ENCODE measurements at regions not wholly inside any gene's neighbourhood (a gene's known extent, or its start where the extent isn't known, plus 50 kb on each side); places are given as distances from the start of the nearest gene placed in this dataset.

- DNase-seq (no peak), ATAC-seq (no peak)
- 71 to 84% (median 76%) methylated on average over 2 of the region's 2 CpGs for WGBS, 3 donors
- TF ChIP-seq CTCF (IDR thresholded peaks at IDR 0.05): no peak
- intact Hi-C loops (cut with DNase I): no loop called here
- Histone ChIP-seq H3K9me3 (no peaks in the 10 kb centered on the region), H3K4me3 (no peak overlapping the region), H3K36me3 (ENCODE audit: insufficient read depth in 1 of 2, low read depth in 1 of 2) (no peaks in the 10 kb centered on the region), H3K27me3 (ENCODE audit: insufficient read depth in 3 of 3, low read length in 2 of 3) (no peaks in the 10 kb centered on the region), H3K27ac (no peak overlapping the region), H3K4me1 (no peaks in the 10 kb centered on the region)
Measured at GRCh38 chr6:93789532-93789931, 370.2 kb upstream of the EPHA7 start.

GRCh38 chr6:93787841-93788240, 368.5 kb upstream of the EPHA7 start:
- no peak for TF ChIP-seq CTCF (IDR thresholded peaks at IDR 0.05)
- ATAC-seq (no peak), DNase-seq (no peak)
- no peaks in the 10 kb centered on the region for H3K9me3 ChIP-seq
- WGBS, 3 donors: 69 to 74% (median 73%) methylated on average over 3 of the region's 3 CpGs
- no peak overlapping the region for H3K4me3 ChIP-seq
- intact Hi-C loops (cut with DNase I): no loop called here
- H3K27me3 ChIP-seq (ENCODE audit: insufficient read depth in 3 of 3, low read length in 2 of 3): no peaks in the 10 kb centered on the region
- H3K27ac ChIP-seq: no peak overlapping the region
- no peaks in the 10 kb centered on the region for H3K36me3 ChIP-seq (ENCODE audit: insufficient read depth in 1 of 2, low read depth in 1 of 2)
- H3K4me1 ChIP-seq: no peaks in the 10 kb centered on the region

- intact Hi-C loops (cut with DNase I): no loop called here
- no peaks in the 10 kb centered on the region for H3K36me3 ChIP-seq (ENCODE audit: insufficient read depth in 1 of 2, low read depth in 1 of 2)
- TF ChIP-seq CTCF (IDR thresholded peaks at IDR 0.05): no peak
- DNase-seq: no peak
- no peaks in the 10 kb centered on the region for H3K4me1 ChIP-seq
- H3K27ac ChIP-seq: no peak overlapping the region
- no peak overlapping the region for H3K4me3 ChIP-seq
- no peaks in the 10 kb centered on the region for H3K9me3 ChIP-seq
- no peaks in the 10 kb centered on the region for H3K27me3 ChIP-seq (ENCODE audit: insufficient read depth in 3 of 3, low read length in 2 of 3)
- no peak for ATAC-seq
- whole genome bisulfite sequencing, 3 donors: 48 to 54% (median 50%) methylated on average over 6 of the region's 6 CpGs
Measured at GRCh38 chr6:93786474-93787330, 367.3 kb upstream of the EPHA7 start.

- no peak overlapping the region for H3K27ac ChIP-seq
- H3K27me3 ChIP-seq (ENCODE audit: insufficient read depth in 3 of 3, low read length in 2 of 3): no peaks in the 10 kb centered on the region
- no peak for TF ChIP-seq CTCF (IDR thresholded peaks at IDR 0.05)
- no peaks in the 10 kb centered on the region for H3K36me3 ChIP-seq (ENCODE audit: insufficient read depth in 1 of 2, low read depth in 1 of 2)
- no peaks in the 10 kb centered on the region for H3K4me1 ChIP-seq
- intact Hi-C loops (cut with DNase I): no loop called here
- H3K9me3 ChIP-seq: no peaks in the 10 kb centered on the region
- DNase-seq (no peak), ATAC-seq (no peak)
- H3K4me3 ChIP-seq: peak overlapping the region; percentile 41
- WGBS, 3 donors: 65 to 78% (median 72%) methylated on average over 3 of the region's 3 CpGs
Measured at GRCh38 chr6:93785694-93786030, 366.3 kb upstream of the EPHA7 start.

Measured in psoas muscle (tissue), 7 donors.